Cardiac muscle cell (in vitro differentiated cells and primary cell): ENCODE measurements at regions not wholly inside any gene's neighbourhood (a gene's known extent, or its start where the extent isn't known, plus 50 kb on each side); places are given as distances from the start of the nearest gene placed in this dataset.
A peak's percentile ranks its signal among the peaks of the same experiment; 100 is the strongest.

ENCODE experiments used
- DNase-seq, 2 donors: peaks; one replicate each; pipeline versions ENCODE4 v3.0.0 to v3.0.0-alpha.2; 2010 to 2017; ENCODE audit warnings: low read depth in 1 of 2, low spot score in 1 of 2
- H3K27ac ChIP-seq: fragments of 200-600 bp; sonication (generic); 2 replicates; pipeline ENCODE4 v1.5.1; 2016
- H3K27me3 ChIP-seq: fragments of 200-600 bp; sonication (generic); 2 replicates; pipeline ENCODE4 v1.6.0; 2016; ENCODE audit warnings: control low read depth
- H3K36me3 ChIP-seq: fragments of 200-600 bp; sonication (generic); 2 replicates; pipeline ENCODE4 v1.5.1; 2016; ENCODE audit warnings: control low read depth
- H3K4me1 ChIP-seq: fragments of 200-600 bp; sonication (generic); 2 replicates; pipeline ENCODE4 v1.8.1; 2017; ENCODE audit warnings: low read depth, mild to moderate bottlenecking, mixed run types
- H3K4me3 ChIP-seq: fragments of 200-600 bp; sonication (generic); 2 replicates; pipeline ENCODE4 v1.5.1; 2016; ENCODE audit warnings: mild to moderate bottlenecking
- H3K9me3 ChIP-seq: fragments of 200-600 bp; sonication (generic); 2 replicates; pipeline ENCODE4 v1.5.1; 2017; ENCODE audit warnings: low read depth, mild to moderate bottlenecking, control low read depth
- TF ChIP-seq, protein P1 (sequence below): IDR thresholded peaks from 2 replicates; pipeline ENCODE4 v1.5.1; 2012; ENCODE audit warnings: low read depth, mild to moderate bottlenecking, low read length

DNA sequence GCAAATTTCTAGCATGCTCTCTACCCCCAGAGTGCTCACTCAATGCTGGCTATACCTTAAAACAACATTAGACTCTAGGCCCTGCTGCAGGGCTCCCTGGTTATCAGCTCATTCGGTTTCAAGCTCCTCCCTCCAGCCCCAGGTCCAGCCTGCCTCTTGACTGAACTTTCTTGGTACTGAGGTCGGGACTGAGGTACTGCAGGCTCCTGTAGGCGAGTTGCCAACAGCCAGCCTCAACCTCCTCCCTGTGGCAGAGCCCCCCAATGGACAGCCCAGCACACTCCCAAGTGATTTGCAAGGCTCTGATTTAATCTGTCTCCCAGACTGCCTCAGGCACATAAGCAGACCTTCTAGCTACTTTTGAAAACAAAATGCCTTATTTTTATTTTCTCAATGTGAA lies 73.6 kb upstream of the EIF3M start:
- Histone ChIP-seq H3K4me1 (no peaks in the 10 kb centered on the region), H3K36me3 (no peaks in the 10 kb centered on the region), H3K4me3 (no peak overlapping the region), H3K9me3 (no peaks in the 10 kb centered on the region), H3K27me3 (no peaks in the 10 kb centered on the region), H3K27ac (no peak overlapping the region)
- TF ChIP-seq, protein P1, sequence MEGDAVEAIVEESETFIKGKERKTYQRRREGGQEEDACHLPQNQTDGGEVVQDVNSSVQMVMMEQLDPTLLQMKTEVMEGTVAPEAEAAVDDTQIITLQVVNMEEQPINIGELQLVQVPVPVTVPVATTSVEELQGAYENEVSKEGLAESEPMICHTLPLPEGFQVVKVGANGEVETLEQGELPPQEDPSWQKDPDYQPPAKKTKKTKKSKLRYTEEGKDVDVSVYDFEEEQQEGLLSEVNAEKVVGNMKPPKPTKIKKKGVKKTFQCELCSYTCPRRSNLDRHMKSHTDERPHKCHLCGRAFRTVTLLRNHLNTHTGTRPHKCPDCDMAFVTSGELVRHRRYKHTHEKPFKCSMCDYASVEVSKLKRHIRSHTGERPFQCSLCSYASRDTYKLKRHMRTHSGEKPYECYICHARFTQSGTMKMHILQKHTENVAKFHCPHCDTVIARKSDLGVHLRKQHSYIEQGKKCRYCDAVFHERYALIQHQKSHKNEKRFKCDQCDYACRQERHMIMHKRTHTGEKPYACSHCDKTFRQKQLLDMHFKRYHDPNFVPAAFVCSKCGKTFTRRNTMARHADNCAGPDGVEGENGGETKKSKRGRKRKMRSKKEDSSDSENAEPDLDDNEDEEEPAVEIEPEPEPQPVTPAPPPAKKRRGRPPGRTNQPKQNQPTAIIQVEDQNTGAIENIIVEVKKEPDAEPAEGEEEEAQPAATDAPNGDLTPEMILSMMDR: no peak
- peak in 1 of 2 donors; percentile 17 for DNase-seq

DNA sequence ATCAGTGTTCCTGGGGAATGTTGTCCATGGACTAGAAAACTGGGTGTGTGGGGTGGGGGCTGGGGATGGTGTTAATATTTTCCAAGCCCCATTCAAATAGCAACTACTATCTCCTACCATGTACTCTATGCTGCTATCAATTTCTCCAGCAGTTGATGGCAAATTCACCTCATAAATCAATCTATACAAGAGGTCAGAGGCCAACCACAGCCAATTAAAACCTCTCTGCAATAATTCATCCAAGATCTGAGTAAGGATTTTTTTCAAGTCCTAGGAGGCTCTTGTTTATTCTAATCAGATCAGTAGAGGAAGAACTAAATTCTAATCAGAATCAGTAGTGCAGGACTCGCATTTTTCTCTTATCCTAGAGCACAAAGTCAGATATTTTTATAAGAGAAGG lies 73.4 kb upstream of the WT1 start:
- H3K4me3 ChIP-seq: no peak overlapping the region
- no peak overlapping the region for H3K27ac ChIP-seq
- TF ChIP-seq, protein P1: no peak
- no peaks in the 10 kb centered on the region for H3K36me3 ChIP-seq
- no peaks in the 10 kb centered on the region for H3K9me3 ChIP-seq
- H3K4me1 ChIP-seq: no peaks in the 10 kb centered on the region
- no peak for DNase-seq
- H3K27me3 ChIP-seq: no peaks in the 10 kb centered on the region

DNA sequence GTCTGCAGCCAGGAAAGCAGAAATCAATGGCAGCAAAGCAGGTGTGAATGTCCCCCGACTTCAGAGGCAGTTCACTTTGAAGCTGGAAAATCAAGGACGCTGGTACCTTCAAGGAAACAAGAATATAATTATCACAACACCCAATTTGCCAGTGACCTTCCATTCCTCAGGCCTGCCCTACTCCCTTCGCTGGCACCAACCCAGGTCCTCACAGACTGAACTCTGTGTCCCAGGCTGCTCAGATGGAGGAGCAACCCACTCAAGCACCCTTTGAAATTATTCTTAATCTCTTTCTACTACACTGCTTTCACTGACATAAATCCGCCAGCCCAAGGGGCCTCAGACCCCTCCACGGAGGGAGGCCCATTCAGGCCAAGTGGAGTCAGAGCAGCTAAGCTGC lies 64.7 kb upstream of the WT1 start:
- Histone ChIP-seq H3K36me3 (no peaks in the 10 kb centered on the region), H3K27me3 (no peaks in the 10 kb centered on the region), H3K4me3 (no peak overlapping the region), H3K9me3 (no peaks in the 10 kb centered on the region), H3K27ac (no peak overlapping the region), H3K4me1 (no peaks in the 10 kb centered on the region)
- TF ChIP-seq, protein P1: no peak
- no peak for DNase-seq

DNA sequence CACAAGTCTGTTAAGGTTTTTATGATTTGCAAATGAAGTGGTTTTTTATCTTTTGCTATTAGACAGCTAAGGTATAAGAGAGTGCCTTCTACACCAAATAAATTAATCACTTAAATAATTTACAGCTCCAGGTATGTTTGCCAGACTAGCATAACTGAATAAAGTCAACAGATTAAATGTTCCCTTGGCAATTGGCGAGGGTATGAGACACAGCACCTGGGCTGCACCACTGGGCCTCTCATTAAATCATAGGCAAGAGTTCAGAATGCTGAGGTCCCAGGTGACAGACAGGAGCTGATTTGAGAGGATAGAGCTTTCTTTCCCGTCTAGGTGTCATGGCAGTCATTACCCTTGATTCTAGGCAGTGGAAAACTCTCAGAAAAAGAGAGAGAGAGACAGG lies 62.6 kb upstream of the WT1 start:
- no peaks in the 10 kb centered on the region for H3K9me3 ChIP-seq
- H3K27ac ChIP-seq: no peak overlapping the region
- TF ChIP-seq, protein P1: no peak
- H3K27me3 ChIP-seq: no peaks in the 10 kb centered on the region
- H3K4me3 ChIP-seq: no peak overlapping the region
- no peaks in the 10 kb centered on the region for H3K4me1 ChIP-seq
- DNase-seq: no peak
- no peaks in the 10 kb centered on the region for H3K36me3 ChIP-seq

DNA sequence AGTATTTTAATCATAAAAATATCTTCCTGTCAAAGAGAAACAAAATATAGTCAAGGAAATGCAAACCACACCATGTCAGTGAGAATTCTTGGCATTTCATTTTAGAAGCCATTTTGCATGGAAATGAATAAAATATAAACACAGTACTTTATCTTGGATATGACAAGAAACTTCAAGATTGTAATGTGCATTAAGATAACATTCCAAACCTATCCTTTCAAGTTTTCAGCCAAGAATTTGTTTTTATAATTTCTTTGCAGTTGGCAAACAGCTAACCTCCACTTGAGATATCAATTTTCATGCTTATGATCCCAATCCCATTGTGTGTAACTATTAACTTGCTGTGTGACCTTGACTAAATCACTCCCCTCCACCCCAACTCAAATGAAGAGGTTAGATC lies 59.3 kb upstream of the WT1 start:
- TF ChIP-seq, protein P1: no peak

DNA sequence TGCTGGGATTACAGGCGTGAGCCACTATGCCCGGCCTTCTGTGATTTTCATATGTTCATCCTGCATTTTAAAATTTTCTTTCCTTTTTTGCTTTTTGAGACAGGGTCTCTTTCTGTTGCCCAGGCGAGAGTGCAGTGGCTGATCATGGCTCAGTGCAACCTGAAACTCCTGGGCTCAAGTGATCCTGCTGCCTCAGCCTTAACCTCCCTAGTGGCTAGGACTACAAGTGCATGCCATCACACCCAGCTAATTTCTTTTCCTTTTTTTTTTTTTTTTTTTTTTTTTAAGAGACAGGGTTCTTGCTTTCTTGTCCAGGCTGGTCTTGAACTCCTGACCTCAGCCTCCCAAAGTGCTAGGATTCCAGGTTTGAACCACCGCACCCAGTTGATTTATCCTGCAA lies 54.1 kb upstream of the WT1 start:
- no peaks in the 10 kb centered on the region for H3K27me3 ChIP-seq
- H3K27ac ChIP-seq: no peak overlapping the region
- no peaks in the 10 kb centered on the region for H3K9me3 ChIP-seq
- no peak overlapping the region for H3K4me3 ChIP-seq
- H3K4me1 ChIP-seq: no peaks in the 10 kb centered on the region
- TF ChIP-seq, protein P1: peak; percentile 10
- no peaks in the 10 kb centered on the region for H3K36me3 ChIP-seq
- peak in 1 of 2 donors; percentile 16 for DNase-seq

More for the DNA sequence above, 59.3 kb upstream of the WT1 start:
- H3K9me3 ChIP-seq: no peaks in the 10 kb centered on the region
- DNase-seq: peak in 1 of 2 donors; percentile 42
- no peaks in the 10 kb centered on the region for H3K4me1 ChIP-seq
- no peaks in the 10 kb centered on the region for H3K36me3 ChIP-seq
- H3K27me3 ChIP-seq: no peaks in the 10 kb centered on the region
- no peak overlapping the region for H3K27ac ChIP-seq
- H3K4me3 ChIP-seq: no peak overlapping the region
